ENCODE measurements at regions not wholly inside any gene's neighbourhood (a gene's known extent, or its start where the extent isn't known, plus 50 kb on each side); places are given as distances from the start of the nearest gene placed in this dataset.

DNA sequence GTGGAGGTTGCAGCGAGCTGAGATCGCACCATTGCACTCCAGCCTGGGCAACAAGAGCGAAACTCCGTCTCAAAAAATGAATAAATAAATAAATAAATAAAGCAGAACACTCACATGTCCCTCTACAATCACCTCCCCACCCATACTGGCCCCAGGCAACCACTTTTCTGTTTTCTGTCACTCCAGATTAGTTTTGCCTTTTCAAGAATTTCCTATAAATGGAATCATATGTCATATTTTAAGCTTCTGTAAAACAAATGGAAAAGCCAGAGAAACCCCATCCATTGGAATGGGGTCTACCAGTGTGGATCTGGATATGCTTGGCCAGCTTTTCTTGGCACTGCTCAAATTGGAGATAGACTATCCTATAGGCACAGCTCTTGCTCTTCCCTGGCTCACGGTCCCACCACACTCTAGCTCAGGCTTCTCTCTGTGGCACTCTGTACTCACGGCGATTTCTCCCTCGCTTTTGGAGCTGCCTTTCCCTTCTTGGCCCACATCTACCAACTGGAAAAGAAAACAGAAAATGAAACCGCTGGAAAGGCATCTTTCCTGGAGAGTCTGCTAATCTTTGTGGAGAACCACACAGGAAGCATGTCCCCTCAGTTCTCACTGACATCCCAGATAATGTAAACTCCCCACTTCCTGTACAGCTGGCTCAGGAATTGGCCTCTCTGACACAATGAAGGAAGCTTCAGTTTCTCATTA lies 210.1 kb downstream of the JCAD start:
- TF ChIP-seq POLR2AphosphoS5 (IDR thresholded peaks at IDR 0.05) = peak; percentile 84 to 86
- no peak for TF ChIP-seq POLR2A (IDR thresholded peaks at IDR 0.05)
- TF ChIP-seq, protein P1, sequence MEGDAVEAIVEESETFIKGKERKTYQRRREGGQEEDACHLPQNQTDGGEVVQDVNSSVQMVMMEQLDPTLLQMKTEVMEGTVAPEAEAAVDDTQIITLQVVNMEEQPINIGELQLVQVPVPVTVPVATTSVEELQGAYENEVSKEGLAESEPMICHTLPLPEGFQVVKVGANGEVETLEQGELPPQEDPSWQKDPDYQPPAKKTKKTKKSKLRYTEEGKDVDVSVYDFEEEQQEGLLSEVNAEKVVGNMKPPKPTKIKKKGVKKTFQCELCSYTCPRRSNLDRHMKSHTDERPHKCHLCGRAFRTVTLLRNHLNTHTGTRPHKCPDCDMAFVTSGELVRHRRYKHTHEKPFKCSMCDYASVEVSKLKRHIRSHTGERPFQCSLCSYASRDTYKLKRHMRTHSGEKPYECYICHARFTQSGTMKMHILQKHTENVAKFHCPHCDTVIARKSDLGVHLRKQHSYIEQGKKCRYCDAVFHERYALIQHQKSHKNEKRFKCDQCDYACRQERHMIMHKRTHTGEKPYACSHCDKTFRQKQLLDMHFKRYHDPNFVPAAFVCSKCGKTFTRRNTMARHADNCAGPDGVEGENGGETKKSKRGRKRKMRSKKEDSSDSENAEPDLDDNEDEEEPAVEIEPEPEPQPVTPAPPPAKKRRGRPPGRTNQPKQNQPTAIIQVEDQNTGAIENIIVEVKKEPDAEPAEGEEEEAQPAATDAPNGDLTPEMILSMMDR (IDR thresholded peaks at IDR 0.05) = no peak
